Vagina (tissue), 2 donors: ENCODE measurements at regions not wholly inside any gene's neighbourhood (a gene's known extent, or its start where the extent isn't known, plus 50 kb on each side); places are given as distances from the start of the nearest gene placed in this dataset.

Experiments used
- POLR2A ChIP-seq, 2 donors: fragments of 450-650 bp; IDR thresholded peaks; one replicate each; pipeline ENCODE4 v1.6.1; 2017; ENCODE audit warnings: antibody characterized with exemption in 2 of 2, mild to moderate bottlenecking in 2 of 2, moderate library complexity in 2 of 2
- POLR2AphosphoS5 ChIP-seq, 2 donors: sonication (generic); formaldehyde crosslinking; IDR thresholded peaks; one replicate each; pipeline ENCODE4 v1.9.0; 2017; ENCODE audit warnings: antibody characterized with exemption in 2 of 2, mild to moderate bottlenecking in 2 of 2, low read depth in 1 of 2; ENCODE audit not compliant: insufficient read depth in 1 of 2
- TF ChIP-seq, protein P1 (sequence below), 3 experiments: fragments of 450-650 bp in 2 of 3; fragments of 200-600 bp in 1 of 3; sonication (generic) in 1 of 3; IDR thresholded peaks; one replicate each; pipeline ENCODE4 v1.5.1; 2017 to 2019; ENCODE audit warnings: antibody characterized with exemption in 3 of 3, mild to moderate bottlenecking in 2 of 3, moderate library complexity in 2 of 3

DNA sequence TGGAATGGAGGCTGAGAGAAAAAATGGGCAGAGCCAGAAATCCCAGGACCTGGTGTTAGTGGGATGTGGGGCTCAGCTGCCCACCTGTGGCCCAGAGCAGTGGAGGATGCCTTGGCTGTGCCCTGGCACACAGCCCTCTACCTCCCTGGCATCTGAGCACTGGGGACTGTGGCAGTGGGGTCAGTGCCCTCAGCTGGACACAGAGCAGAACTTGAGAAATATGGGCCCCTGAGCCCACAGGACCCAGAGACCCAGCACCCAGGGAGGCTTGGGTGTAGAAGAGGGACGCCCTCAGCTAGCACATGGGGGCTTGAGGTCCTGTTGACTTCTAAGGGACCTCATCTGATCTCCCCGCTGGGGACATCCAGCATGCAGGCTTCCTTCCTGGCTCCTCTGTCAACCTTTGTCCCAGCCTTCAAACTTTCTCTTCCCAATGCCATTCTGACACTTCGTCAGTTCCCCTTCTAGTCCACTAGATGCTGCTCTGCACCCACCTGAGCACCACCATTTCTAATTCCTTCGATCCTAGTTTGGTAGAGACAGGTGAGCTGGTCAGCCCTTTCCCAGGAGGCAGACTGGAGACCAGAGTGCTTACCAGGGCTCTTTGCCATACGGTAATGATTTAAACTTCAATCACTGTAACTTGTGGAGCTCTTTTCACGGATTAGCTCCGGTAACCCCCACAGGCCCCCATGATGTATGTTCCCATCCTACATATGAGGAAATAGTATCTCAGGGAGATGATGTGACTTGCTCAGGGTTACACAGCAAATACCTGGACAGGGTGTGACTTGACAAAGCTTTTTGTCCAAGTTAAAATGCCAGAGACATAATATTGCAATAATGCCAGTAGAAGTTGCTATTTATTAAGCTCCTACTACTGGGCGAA is 143.7 kb downstream of the ASCL4 start:
- TF ChIP-seq, protein P1, sequence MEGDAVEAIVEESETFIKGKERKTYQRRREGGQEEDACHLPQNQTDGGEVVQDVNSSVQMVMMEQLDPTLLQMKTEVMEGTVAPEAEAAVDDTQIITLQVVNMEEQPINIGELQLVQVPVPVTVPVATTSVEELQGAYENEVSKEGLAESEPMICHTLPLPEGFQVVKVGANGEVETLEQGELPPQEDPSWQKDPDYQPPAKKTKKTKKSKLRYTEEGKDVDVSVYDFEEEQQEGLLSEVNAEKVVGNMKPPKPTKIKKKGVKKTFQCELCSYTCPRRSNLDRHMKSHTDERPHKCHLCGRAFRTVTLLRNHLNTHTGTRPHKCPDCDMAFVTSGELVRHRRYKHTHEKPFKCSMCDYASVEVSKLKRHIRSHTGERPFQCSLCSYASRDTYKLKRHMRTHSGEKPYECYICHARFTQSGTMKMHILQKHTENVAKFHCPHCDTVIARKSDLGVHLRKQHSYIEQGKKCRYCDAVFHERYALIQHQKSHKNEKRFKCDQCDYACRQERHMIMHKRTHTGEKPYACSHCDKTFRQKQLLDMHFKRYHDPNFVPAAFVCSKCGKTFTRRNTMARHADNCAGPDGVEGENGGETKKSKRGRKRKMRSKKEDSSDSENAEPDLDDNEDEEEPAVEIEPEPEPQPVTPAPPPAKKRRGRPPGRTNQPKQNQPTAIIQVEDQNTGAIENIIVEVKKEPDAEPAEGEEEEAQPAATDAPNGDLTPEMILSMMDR (IDR thresholded peaks at IDR 0.05), result peak in 1 of 3 experiments; percentile 31
- TF ChIP-seq POLR2A (IDR thresholded peaks at IDR 0.05) (no peak), POLR2AphosphoS5 (IDR thresholded peaks at IDR 0.05; ENCODE audit: insufficient read depth in 1 of 2, low read depth in 1 of 2) (no peak)
